ENCODE measurements at regions not wholly inside any gene's neighbourhood (a gene's known extent, or its start where the extent isn't known, plus 50 kb on each side); places are given as distances from the start of the nearest gene placed in this dataset.
A peak's percentile ranks its signal among the peaks of the same experiment; 100 is the strongest.

GRCh38 chr2:146949400-146949799 is 895.4 kb upstream of the ACVR2A start:
- TF ChIP-seq EZH2 (IDR thresholded peaks at IDR 0.05; ENCODE audit: low read length, missing control alignments) (no peak), CTCF (conservative IDR thresholded peaks at IDR 0.05 in 1 of 2, IDR thresholded peaks at IDR 0.05 in 1 of 2; ENCODE audit: low read depth in 1 of 2, low read length in 2 of 2) (no peak)
- no peak overlapping the region for H3K4me3 ChIP-seq (replicated peaks in 1 of 4; ENCODE audit: control extremely low read depth in 1 of 4, insufficient read depth in 1 of 4, low read depth in 3 of 4, low read length in 4 of 4)

GRCh38 chr2:146944601-146945000 is 900.2 kb upstream of the ACVR2A start:
- Histone ChIP-seq H3K79me2 (ENCODE audit: control insufficient read depth, insufficient read depth, low read length) (no peaks in the 10 kb centered on the region), H3K4me2 (ENCODE audit: extremely low read depth, insufficient read depth, low read length) (no peak overlapping the region), H3K27ac (ENCODE audit: insufficient read depth, low read length) (no peak overlapping the region), H3K36me3 (ENCODE audit: control insufficient read depth, insufficient read depth, low read length) (no peaks in the 10 kb centered on the region), H4K20me1 (ENCODE audit: control insufficient read depth, extremely low read depth, insufficient read depth, low read length) (no peaks in the 10 kb centered on the region), H3K27me3 (ENCODE audit: control insufficient read depth, insufficient read depth, low read length) (no peaks in the 10 kb centered on the region), H3K4me1 (ENCODE audit: control insufficient read depth, extremely low read depth, insufficient read depth, low read length) (peaks cover 3% of the 10 kb centered on the region), H3K4me3 (replicated peaks in 1 of 4; ENCODE audit: control extremely low read depth in 1 of 4, insufficient read depth in 1 of 4, low read depth in 3 of 4, low read length in 4 of 4) (no peak overlapping the region), H3K9ac (ENCODE audit: insufficient read depth, low read length) (no peak overlapping the region), H3K9me3 (ENCODE audit: control insufficient read depth, insufficient read depth, low read depth, low read length) (no peaks in the 10 kb centered on the region), H2AFZ (ENCODE audit: low read length) (no peak overlapping the region)
- no peak for TF ChIP-seq CTCF (conservative IDR thresholded peaks at IDR 0.05 in 1 of 2, IDR thresholded peaks at IDR 0.05 in 1 of 2; ENCODE audit: low read depth in 1 of 2, low read length in 2 of 2)
- no peak for TF ChIP-seq EZH2 (IDR thresholded peaks at IDR 0.05; ENCODE audit: low read length, missing control alignments)
- DNase-seq (ENCODE audit: low read depth in 2 of 2), result no peak

More at GRCh38 chr2:146949400-146949799, 895.4 kb upstream of the ACVR2A start:
- Histone ChIP-seq H2AFZ (ENCODE audit: low read length) (no peak overlapping the region), H3K27me3 (ENCODE audit: control insufficient read depth, insufficient read depth, low read length) (no peaks in the 10 kb centered on the region), H3K4me2 (ENCODE audit: extremely low read depth, insufficient read depth, low read length) (no peak overlapping the region), H3K9ac (ENCODE audit: insufficient read depth, low read length) (no peak overlapping the region), H3K4me1 (ENCODE audit: control insufficient read depth, extremely low read depth, insufficient read depth, low read length) (no peaks in the 10 kb centered on the region), H3K79me2 (ENCODE audit: control insufficient read depth, insufficient read depth, low read length) (no peaks in the 10 kb centered on the region), H3K36me3 (ENCODE audit: control insufficient read depth, insufficient read depth, low read length) (no peaks in the 10 kb centered on the region), H3K27ac (ENCODE audit: insufficient read depth, low read length) (no peak overlapping the region), H3K9me3 (ENCODE audit: control insufficient read depth, insufficient read depth, low read depth, low read length) (no peaks in the 10 kb centered on the region), H4K20me1 (ENCODE audit: control insufficient read depth, extremely low read depth, insufficient read depth, low read length) (no peaks in the 10 kb centered on the region)
- no peak for DNase-seq (ENCODE audit: low read depth in 2 of 2)

GRCh38 chr2:146939991-146940685 is 904.7 kb upstream of the ACVR2A start:
- Histone ChIP-seq H3K9me3 (ENCODE audit: control insufficient read depth, insufficient read depth, low read depth, low read length) (no peaks in the 10 kb centered on the region), H3K36me3 (ENCODE audit: control insufficient read depth, insufficient read depth, low read length) (no peaks in the 10 kb centered on the region), H3K27ac (ENCODE audit: insufficient read depth, low read length) (no peak overlapping the region), H3K4me3 (replicated peaks in 1 of 4; ENCODE audit: control extremely low read depth in 1 of 4, insufficient read depth in 1 of 4, low read depth in 3 of 4, low read length in 4 of 4) (peak overlapping the region in 1 of 4 experiments; percentile 23), H3K79me2 (ENCODE audit: control insufficient read depth, insufficient read depth, low read length) (no peaks in the 10 kb centered on the region), H3K27me3 (ENCODE audit: control insufficient read depth, insufficient read depth, low read length) (no peaks in the 10 kb centered on the region), H3K9ac (ENCODE audit: insufficient read depth, low read length) (no peak overlapping the region), H2AFZ (ENCODE audit: low read length) (no peak overlapping the region), H3K4me1 (ENCODE audit: control insufficient read depth, extremely low read depth, insufficient read depth, low read length) (peaks cover 3% of the 10 kb centered on the region), H4K20me1 (ENCODE audit: control insufficient read depth, extremely low read depth, insufficient read depth, low read length) (no peaks in the 10 kb centered on the region), H3K4me2 (ENCODE audit: extremely low read depth, insufficient read depth, low read length) (peak overlapping the region; percentile 40)
- no peak for TF ChIP-seq CTCF (conservative IDR thresholded peaks at IDR 0.05 in 1 of 2, IDR thresholded peaks at IDR 0.05 in 1 of 2; ENCODE audit: low read depth in 1 of 2, low read length in 2 of 2)
- TF ChIP-seq EZH2 (IDR thresholded peaks at IDR 0.05; ENCODE audit: low read length, missing control alignments), result no peak
- peak in 1 of 2 donors; percentile 85 for DNase-seq (ENCODE audit: low read depth in 2 of 2)

Data from fibroblast of lung (primary cell).